PC-9 (cell line): ENCODE measurements at regions not wholly inside any gene's neighbourhood (a gene's known extent, or its start where the extent isn't known, plus 50 kb on each side); places are given as distances from the start of the nearest gene placed in this dataset.

Experiments used
- BruUV-seq: library from RNA; stranded (reverse); fragments of 400-500 nt; replicated peaks from 2 replicates; lab custom pipeline; 2021; lab: Mats Ljungman, UMichigan
- CTCF ChIA-PET: fragments of 300-600 bp; sonication (Branson Sonifier 250); formaldehyde crosslinking; loops from one replicate; lab custom pipeline; 2022; ENCODE audit warnings: antibody characterized with exemption; lab: Charles Lee
- POLR2A ChIA-PET: fragments of 300-600 bp; sonication (Branson Sonifier 250); formaldehyde crosslinking; loops from one replicate; lab custom pipeline; 2022; ENCODE audit warnings: antibody characterized with exemption; ENCODE audit not compliant: unreplicated experiment; lab: Charles Lee
- DNase-seq, 2 experiments: peaks; one replicate each; pipeline versions ENCODE4 v3.0.0 to v3.0.0-alpha.2; 2015 to 2022; ENCODE audit warnings: mixed read lengths in 1 of 2
- H2AFZ ChIP-seq: fragments of 200-600 bp; sonication (generic); 2 replicates; pipeline ENCODE4 v1.8.1; 2017; ENCODE audit warnings: antibody characterized with exemption
- H3F3A ChIP-seq: fragments of 200-600 bp; sonication (generic); 2 replicates; pipeline ENCODE4 v1.8.1; 2017; ENCODE audit warnings: antibody characterized with exemption, mild to moderate bottlenecking, low read depth; ENCODE audit not compliant: insufficient read depth
- H3K27ac ChIP-seq: fragments of 200-600 bp; sonication (generic); 2 replicates; pipeline ENCODE4 v1.6.1; 2016; ENCODE audit warnings: mixed run types
- H3K27me3 ChIP-seq: fragments of 200-600 bp; sonication (generic); 2 replicates; pipeline ENCODE4 v1.6.1; 2016; ENCODE audit warnings: low read depth, mixed run types; ENCODE audit not compliant: insufficient read depth
- H3K36me3 ChIP-seq: fragments of 200-600 bp; sonication (generic); 2 replicates; pipeline ENCODE4 v1.6.1; 2016; ENCODE audit warnings: low read depth, mixed run types
- H3K4me1 ChIP-seq: fragments of 200-600 bp; sonication (generic); replicated peaks from 2 replicates; pipeline ENCODE4 v1.6.1; 2016; ENCODE audit warnings: mixed run types; ENCODE audit not compliant: insufficient read depth
- H3K4me2 ChIP-seq: fragments of 200-600 bp; sonication (generic); 2 replicates; pipeline ENCODE4 v1.6.1; 2017; ENCODE audit warnings: mixed run types
- H3K4me3 ChIP-seq: fragments of 200-600 bp; sonication (generic); 2 replicates; pipeline ENCODE4 v1.6.1; 2016; ENCODE audit warnings: mixed run types
- H3K79me2 ChIP-seq: fragments of 200-600 bp; sonication (generic); 2 replicates; pipeline ENCODE4 v1.6.1; 2017; ENCODE audit warnings: low read depth, mixed run types
- H3K9me2 ChIP-seq: fragments of 200-600 bp; sonication (generic); 2 replicates; pipeline ENCODE4 v1.8.1; 2017; ENCODE audit warnings: mild to moderate bottlenecking; ENCODE audit not compliant: insufficient read depth
- H3K9me3 ChIP-seq: fragments of 200-600 bp; sonication (generic); 2 replicates; pipeline ENCODE4 v1.8.1; 2016; ENCODE audit warnings: low read depth; ENCODE audit not compliant: insufficient read depth
- H4K20me1 ChIP-seq: fragments of 200-600 bp; sonication (generic); 2 replicates; pipeline ENCODE4 v1.8.1; 2017; ENCODE audit not compliant: insufficient read depth
- EZH2 ChIP-seq: fragments of 200-600 bp; sonication (generic); IDR thresholded peaks from 2 replicates; pipeline ENCODE4 v1.8.0; 2017; ENCODE audit warnings: antibody characterized with exemption, low read depth
- intact Hi-C: fragments of 100-400 bp; cut with micrococcal nuclease; formaldehyde crosslinking; loops from one replicate; pipeline ENCODE4 v1.10.0; 2022; ENCODE audit not compliant: unreplicated experiment
- TF ChIP-seq, protein P1 (sequence below): fragments of 200-600 bp; sonication (generic); conservative IDR thresholded peaks from 2 replicates; pipeline ENCODE4 v1.6.1; 2017; ENCODE audit warnings: mixed run types, antibody characterized with exemption, mild to moderate bottlenecking, moderate library complexity

DNA sequence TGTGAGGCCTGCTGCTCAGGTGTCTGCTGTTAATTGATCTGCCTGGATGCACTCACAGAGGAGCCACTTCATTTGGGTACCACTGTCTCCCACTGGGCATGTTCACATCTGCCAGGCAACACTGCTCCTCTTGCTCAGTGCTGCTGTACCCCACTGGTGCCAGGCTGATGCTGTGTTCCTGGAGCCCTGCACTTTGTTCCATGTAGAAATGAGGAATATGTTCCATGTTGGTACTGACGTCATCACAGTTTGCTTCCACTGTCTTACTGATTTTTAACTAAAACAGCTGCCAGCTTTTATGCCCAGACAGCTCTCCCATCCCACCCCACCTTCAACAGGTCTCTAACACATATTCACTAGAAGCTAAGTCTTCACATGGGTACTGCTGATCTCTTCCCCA lies 355.7 kb downstream of the LRRC70 start:
- intact Hi-C loops, result no loop called here
- H3K27ac ChIP-seq, result no peak overlapping the region
- no peak overlapping the region for H3K4me3 ChIP-seq
- ChIA-PET POLR2A (no interaction called here), CTCF (no interaction called here)
- BruUV-seq, result no TSS peak
- no peaks in the 10 kb centered on the region for H3K9me3 ChIP-seq
- TF ChIP-seq EZH2, result no peak
- TF ChIP-seq, protein P1, sequence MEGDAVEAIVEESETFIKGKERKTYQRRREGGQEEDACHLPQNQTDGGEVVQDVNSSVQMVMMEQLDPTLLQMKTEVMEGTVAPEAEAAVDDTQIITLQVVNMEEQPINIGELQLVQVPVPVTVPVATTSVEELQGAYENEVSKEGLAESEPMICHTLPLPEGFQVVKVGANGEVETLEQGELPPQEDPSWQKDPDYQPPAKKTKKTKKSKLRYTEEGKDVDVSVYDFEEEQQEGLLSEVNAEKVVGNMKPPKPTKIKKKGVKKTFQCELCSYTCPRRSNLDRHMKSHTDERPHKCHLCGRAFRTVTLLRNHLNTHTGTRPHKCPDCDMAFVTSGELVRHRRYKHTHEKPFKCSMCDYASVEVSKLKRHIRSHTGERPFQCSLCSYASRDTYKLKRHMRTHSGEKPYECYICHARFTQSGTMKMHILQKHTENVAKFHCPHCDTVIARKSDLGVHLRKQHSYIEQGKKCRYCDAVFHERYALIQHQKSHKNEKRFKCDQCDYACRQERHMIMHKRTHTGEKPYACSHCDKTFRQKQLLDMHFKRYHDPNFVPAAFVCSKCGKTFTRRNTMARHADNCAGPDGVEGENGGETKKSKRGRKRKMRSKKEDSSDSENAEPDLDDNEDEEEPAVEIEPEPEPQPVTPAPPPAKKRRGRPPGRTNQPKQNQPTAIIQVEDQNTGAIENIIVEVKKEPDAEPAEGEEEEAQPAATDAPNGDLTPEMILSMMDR, result no peak
- H3F3A ChIP-seq, result no peaks in the 10 kb centered on the region
- no peaks in the 10 kb centered on the region for H3K27me3 ChIP-seq
- H3K9me2 ChIP-seq, result no peaks in the 10 kb centered on the region
- no peaks in the 10 kb centered on the region for H3K36me3 ChIP-seq
- H3K79me2 ChIP-seq, result no peaks in the 10 kb centered on the region
- no peaks in the 10 kb centered on the region for H3K4me1 ChIP-seq
- DNase-seq, result no peak
- no peak overlapping the region for H2AFZ ChIP-seq
- H3K4me2 ChIP-seq, result no peak overlapping the region
- H4K20me1 ChIP-seq, result no peaks in the 10 kb centered on the region; the same call in 1 of the 2 replicates

GRCh38 chr5:62933261-62933660 lies 354.6 kb downstream of the LRRC70 start:
- intact Hi-C loops, result no loop called here

GRCh38 chr5:62931153-62931950 lies 352.7 kb downstream of the LRRC70 start:
- TF ChIP-seq, protein P1, result no peak
- no peak for TF ChIP-seq EZH2
- no peaks in the 10 kb centered on the region for H3K27me3 ChIP-seq
- H2AFZ ChIP-seq, result no peak overlapping the region
- no peaks in the 10 kb centered on the region for H3K4me1 ChIP-seq
- no peak for DNase-seq
- BruUV-seq, result no TSS peak
- no peak overlapping the region for H3K4me2 ChIP-seq
- CTCF ChIA-PET, result no interaction called here
- H3K27ac ChIP-seq, result no peak overlapping the region
- no peaks in the 10 kb centered on the region for H3K36me3 ChIP-seq
- H3F3A ChIP-seq, result no peaks in the 10 kb centered on the region
- H4K20me1 ChIP-seq, result no peaks in the 10 kb centered on the region; the same call in 1 of the 2 replicates
- intact Hi-C loops, result no loop called here
- no peaks in the 10 kb centered on the region for H3K79me2 ChIP-seq
- no peaks in the 10 kb centered on the region for H3K9me3 ChIP-seq
- no peak overlapping the region for H3K4me3 ChIP-seq
- no peaks in the 10 kb centered on the region for H3K9me2 ChIP-seq
- POLR2A ChIA-PET, result no interaction called here

More at GRCh38 chr5:62933261-62933660, 354.6 kb downstream of the LRRC70 start:
- Histone ChIP-seq H2AFZ (no peak overlapping the region), H3K79me2 (no peaks in the 10 kb centered on the region), H3K27ac (no peak overlapping the region), H4K20me1 (no peaks in the 10 kb centered on the region; the same call in 1 of the 2 replicates), H3K4me3 (no peak overlapping the region), H3K4me2 (no peak overlapping the region), H3K27me3 (no peaks in the 10 kb centered on the region), H3K9me2 (no peaks in the 10 kb centered on the region), H3K4me1 (no peaks in the 10 kb centered on the region), H3K36me3 (no peaks in the 10 kb centered on the region), H3K9me3 (no peaks in the 10 kb centered on the region), H3F3A (no peaks in the 10 kb centered on the region)
- BruUV-seq, result no TSS peak
- no peak for TF ChIP-seq EZH2
- TF ChIP-seq, protein P1, result no peak
- POLR2A ChIA-PET, result no interaction called here
- CTCF ChIA-PET, result no interaction called here
- no peak for DNase-seq
